ENCODE measurements at regions not wholly inside any gene's neighbourhood (a gene's known extent, or its start where the extent isn't known, plus 50 kb on each side); places are given as distances from the start of the nearest gene placed in this dataset.

GRCh38 chr2:104915107-104915793, 61.3 kb downstream of the POU3F3 start:
- Histone ChIP-seq H3K9me3 (ENCODE audit: low read length) (no peaks in the 10 kb centered on the region), H2AFZ (ENCODE audit: low read depth, low read length) (no peak overlapping the region), H3F3A (ENCODE audit: insufficient read depth, low read length, poor library complexity, severe bottlenecking) (no peaks in the 10 kb centered on the region), H3K9ac (ENCODE audit: low read length) (no peak overlapping the region), H3K36me3 (ENCODE audit: insufficient read depth, low read length) (no peaks in the 10 kb centered on the region), H3K9me2 (ENCODE audit: insufficient read depth, low read length) (no peaks in the 10 kb centered on the region), H4K20me1 (ENCODE audit: insufficient read depth) (no peaks in the 10 kb centered on the region), H3K4me2 (ENCODE audit: low read length) (no peak overlapping the region), H3K27ac (ENCODE audit: low read length) (no peak overlapping the region), H3K27me3 (ENCODE audit: insufficient read depth, low read depth, low read length) (no peaks in the 10 kb centered on the region), H3K79me2 (replicated peaks; ENCODE audit: insufficient read depth, low read length) (no peaks in the 10 kb centered on the region), H3K4me3 (ENCODE audit: low read length) (no peak overlapping the region)
- TF ChIP-seq EZH2 (IDR thresholded peaks at IDR 0.05; ENCODE audit: borderline replicate concordance, insufficient read depth, low read length, poor library complexity, severe bottlenecking): no peak
- no peak for TF ChIP-seq MXI1 (conservative IDR thresholded peaks at IDR 0.05; ENCODE audit: poor library complexity, severe bottlenecking)
- no peak for TF ChIP-seq POLR2AphosphoS5 (IDR thresholded peaks at IDR 0.05)
- no peak for TF ChIP-seq CTCF (IDR thresholded peaks at IDR 0.05; ENCODE audit: poor library complexity, severe bottlenecking)
- TF ChIP-seq REST (IDR thresholded peaks at IDR 0.05; ENCODE audit: borderline replicate concordance): no peak
- no peak for TF ChIP-seq SMC3 (conservative IDR thresholded peaks at IDR 0.05; ENCODE audit: poor library complexity)
- no peak for TF ChIP-seq RAD21 (conservative IDR thresholded peaks at IDR 0.05)
- TF ChIP-seq EP300 (conservative IDR thresholded peaks at IDR 0.05; ENCODE audit: poor library complexity, severe bottlenecking): no peak
- no peak for TF ChIP-seq TAF1 (IDR thresholded peaks at IDR 0.05; ENCODE audit: low read depth)

GRCh38 chr2:104919127-104919526, 65.2 kb downstream of the POU3F3 start:
- Histone ChIP-seq H3K27ac (ENCODE audit: low read length) (no peak overlapping the region), H2AFZ (ENCODE audit: low read depth, low read length) (no peak overlapping the region), H3K4me2 (ENCODE audit: low read length) (no peak overlapping the region), H3K9me2 (ENCODE audit: insufficient read depth, low read length) (no peaks in the 10 kb centered on the region), H3K27me3 (ENCODE audit: insufficient read depth, low read depth, low read length) (no peaks in the 10 kb centered on the region), H3K36me3 (ENCODE audit: insufficient read depth, low read length) (no peaks in the 10 kb centered on the region), H3K79me2 (replicated peaks; ENCODE audit: insufficient read depth, low read length) (no peaks in the 10 kb centered on the region), H3F3A (ENCODE audit: insufficient read depth, low read length, poor library complexity, severe bottlenecking) (no peaks in the 10 kb centered on the region), H4K20me1 (ENCODE audit: insufficient read depth) (no peaks in the 10 kb centered on the region), H3K9me3 (ENCODE audit: low read length) (no peaks in the 10 kb centered on the region), H3K9ac (ENCODE audit: low read length) (no peak overlapping the region), H3K4me3 (ENCODE audit: low read length) (no peak overlapping the region)
- TF ChIP-seq EP300 (conservative IDR thresholded peaks at IDR 0.05; ENCODE audit: poor library complexity, severe bottlenecking) (no peak), MXI1 (conservative IDR thresholded peaks at IDR 0.05; ENCODE audit: poor library complexity, severe bottlenecking) (no peak), SMC3 (conservative IDR thresholded peaks at IDR 0.05; ENCODE audit: poor library complexity) (no peak), REST (IDR thresholded peaks at IDR 0.05; ENCODE audit: borderline replicate concordance) (no peak), RAD21 (conservative IDR thresholded peaks at IDR 0.05) (no peak)

All from neural cell (in vitro differentiated cells).